Panc1 (cell line): ENCODE measurements at regions not wholly inside any gene's neighbourhood (a gene's known extent, or its start where the extent isn't known, plus 50 kb on each side); places are given as distances from the start of the nearest gene placed in this dataset.

Experiments used
- ATAC-seq: fragments of 200-7000 bp; cut with Tn5 transposase; 2 replicates; pipeline ENCODE4 v1.9.1; 2020; ENCODE audit warnings: mild to moderate bottlenecking, moderate library complexity
- BruUV-seq: library from RNA; stranded (reverse); fragments of 400-500 nt; replicated peaks from 2 replicates; lab custom pipeline; 2021; lab: Mats Ljungman, UMichigan
- CTCF ChIA-PET: fragments of 300-600 bp; sonication (Branson Sonifier 250); formaldehyde crosslinking; loops from one replicate; lab custom pipeline; 2022; ENCODE audit warnings: antibody characterized with exemption; lab: Charles Lee
- POLR2A ChIA-PET: fragments of 300-600 bp; sonication (Branson Sonifier 250); formaldehyde crosslinking; loops from one replicate; lab custom pipeline; 2022; ENCODE audit warnings: antibody characterized with exemption; lab: Charles Lee
- DNase-seq: peaks from one replicate; pipeline ENCODE4 v3.0.0-alpha.2; 2010; ENCODE audit warnings: low read depth, low spot score
- H3K27ac ChIP-seq: 2 replicates; pipeline ENCODE4 v1.5.1; 2011; ENCODE audit warnings: mild to moderate bottlenecking, low read length, inconsistent platforms
- H3K27me3 ChIP-seq: fragments of 200-500 bp; sonication (Bioruptor generic); 2 replicates; pipeline ENCODE4 v1.6.0; 2014; ENCODE audit warnings: low read length, inconsistent platforms; ENCODE audit not compliant: control insufficient read depth, insufficient read depth
- H3K36me3 ChIP-seq: fragments of 200-500 bp; sonication (Bioruptor generic); 2 replicates; pipeline ENCODE4 v1.5.1; 2014; ENCODE audit warnings: inconsistent platforms, mild to moderate bottlenecking, low read length, moderate library complexity; ENCODE audit not compliant: control insufficient read depth, insufficient read depth
- H3K4me1 ChIP-seq: 2 replicates; pipeline ENCODE4 v1.5.1; 2011; ENCODE audit warnings: inconsistent platforms, mild to moderate bottlenecking, low read length, moderate library complexity; ENCODE audit not compliant: control insufficient read depth, insufficient read depth
- H3K4me3 ChIP-seq, 2 experiments: 2 replicates each; pipeline ENCODE4 v1.5.1; 2011 to 2012; ENCODE audit warnings: low read depth in 2 of 2, low read length in 2 of 2, mild to moderate bottlenecking in 2 of 2, inconsistent platforms in 1 of 2, moderate library complexity in 1 of 2
- H3K9me3 ChIP-seq: fragments of 200-500 bp; sonication (Bioruptor generic); 2 replicates; pipeline ENCODE4 v1.5.1; 2014; ENCODE audit warnings: low read depth, mild to moderate bottlenecking, inconsistent platforms, low read length, moderate library complexity; ENCODE audit not compliant: control insufficient read depth, insufficient read depth
- CTCF ChIP-seq: fragments of 450-650 bp; IDR thresholded peaks from 2 replicates; pipeline ENCODE4 v1.5.1; 2017; ENCODE audit warnings: mild to moderate bottlenecking
- POLR2AphosphoS5 ChIP-seq: IDR thresholded peaks from 2 replicates; pipeline ENCODE4 v1.6.1; 2012; ENCODE audit warnings: mild to moderate bottlenecking, low read depth, low read length, moderate library complexity
- SIN3A ChIP-seq: IDR thresholded peaks from 2 replicates; pipeline ENCODE4 v1.6.1; 2012; ENCODE audit warnings: low read depth, mild to moderate bottlenecking, low read length, moderate library complexity, borderline replicate concordance; ENCODE audit not compliant: insufficient read depth
- TCF7L2 ChIP-seq: IDR thresholded peaks from 2 replicates; pipeline ENCODE4 v1.6.1; 2011; ENCODE audit warnings: mild to moderate bottlenecking, low read depth, low read length, inconsistent platforms
- in situ Hi-C: cut with HindIII; loops from 2 replicates; pipeline ENCODE4 v1.10.0; 2016; ENCODE audit warnings: low sequenced_read_pairs, low pct_unique_long_range_greater_than_20kb
- intact Hi-C: fragments of 100-400 bp; cut with micrococcal nuclease; formaldehyde crosslinking; loops from one replicate; pipeline ENCODE4 v1.10.0; 2022; ENCODE audit not compliant: unreplicated experiment
- TF ChIP-seq, protein P1 (sequence below), 2 experiments: IDR thresholded peaks; 2 replicates each; pipeline ENCODE4 v1.6.1; 2011 to 2012; ENCODE audit warnings: low read depth in 2 of 2, control low read depth in 1 of 2, low read length in 1 of 2, mild to moderate bottlenecking in 1 of 2, moderate library complexity in 1 of 2; ENCODE audit not compliant: insufficient read depth in 1 of 2

DNA sequence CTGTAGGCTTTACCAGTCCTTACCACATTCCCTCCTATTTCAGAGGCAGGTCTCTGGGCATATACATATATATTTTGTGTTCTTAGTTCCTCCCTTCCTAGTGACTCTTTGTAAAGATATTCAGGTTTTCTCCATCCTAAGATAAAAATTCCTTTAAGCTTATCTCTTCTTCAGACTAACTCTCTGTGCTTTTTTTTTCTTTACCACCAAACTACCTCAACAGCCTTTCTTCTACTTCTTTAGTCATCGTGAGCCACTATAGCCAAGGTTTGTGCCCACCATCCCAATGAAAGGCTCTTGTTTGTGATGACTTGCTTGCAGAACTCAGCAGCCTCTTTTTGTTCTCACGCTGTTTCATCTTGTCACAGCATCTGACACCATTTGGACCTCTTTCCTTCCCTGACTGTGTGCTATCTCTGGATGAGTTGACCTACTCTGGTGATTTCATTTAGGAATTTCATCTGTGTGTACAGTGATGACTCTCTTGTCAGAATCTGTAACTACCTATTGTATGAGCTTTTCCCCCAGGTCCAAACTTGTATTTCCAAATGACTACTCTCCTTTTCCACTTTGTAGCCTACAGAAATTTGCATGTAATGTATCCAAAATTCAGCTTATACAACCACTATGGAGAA is 59.0 kb upstream of the MACF1 start:
- ATAC-seq (no peak), DNase-seq (no peak)
- intact Hi-C loops (no loop called here), in situ Hi-C loops (no loop called here)
- Histone ChIP-seq H3K27me3 (no peaks in the 10 kb centered on the region), H3K4me3 (no peak overlapping the region), H3K4me1 (peaks cover 56% of the 10 kb centered on the region), H3K36me3 (no peaks in the 10 kb centered on the region), H3K9me3 (no peaks in the 10 kb centered on the region), H3K27ac (peak overlapping the region; percentile 41)
- CTCF ChIA-PET = no interaction called here
- BruUV-seq = no TSS peak
- TF ChIP-seq POLR2AphosphoS5 = no peak
- TF ChIP-seq, protein P1, sequence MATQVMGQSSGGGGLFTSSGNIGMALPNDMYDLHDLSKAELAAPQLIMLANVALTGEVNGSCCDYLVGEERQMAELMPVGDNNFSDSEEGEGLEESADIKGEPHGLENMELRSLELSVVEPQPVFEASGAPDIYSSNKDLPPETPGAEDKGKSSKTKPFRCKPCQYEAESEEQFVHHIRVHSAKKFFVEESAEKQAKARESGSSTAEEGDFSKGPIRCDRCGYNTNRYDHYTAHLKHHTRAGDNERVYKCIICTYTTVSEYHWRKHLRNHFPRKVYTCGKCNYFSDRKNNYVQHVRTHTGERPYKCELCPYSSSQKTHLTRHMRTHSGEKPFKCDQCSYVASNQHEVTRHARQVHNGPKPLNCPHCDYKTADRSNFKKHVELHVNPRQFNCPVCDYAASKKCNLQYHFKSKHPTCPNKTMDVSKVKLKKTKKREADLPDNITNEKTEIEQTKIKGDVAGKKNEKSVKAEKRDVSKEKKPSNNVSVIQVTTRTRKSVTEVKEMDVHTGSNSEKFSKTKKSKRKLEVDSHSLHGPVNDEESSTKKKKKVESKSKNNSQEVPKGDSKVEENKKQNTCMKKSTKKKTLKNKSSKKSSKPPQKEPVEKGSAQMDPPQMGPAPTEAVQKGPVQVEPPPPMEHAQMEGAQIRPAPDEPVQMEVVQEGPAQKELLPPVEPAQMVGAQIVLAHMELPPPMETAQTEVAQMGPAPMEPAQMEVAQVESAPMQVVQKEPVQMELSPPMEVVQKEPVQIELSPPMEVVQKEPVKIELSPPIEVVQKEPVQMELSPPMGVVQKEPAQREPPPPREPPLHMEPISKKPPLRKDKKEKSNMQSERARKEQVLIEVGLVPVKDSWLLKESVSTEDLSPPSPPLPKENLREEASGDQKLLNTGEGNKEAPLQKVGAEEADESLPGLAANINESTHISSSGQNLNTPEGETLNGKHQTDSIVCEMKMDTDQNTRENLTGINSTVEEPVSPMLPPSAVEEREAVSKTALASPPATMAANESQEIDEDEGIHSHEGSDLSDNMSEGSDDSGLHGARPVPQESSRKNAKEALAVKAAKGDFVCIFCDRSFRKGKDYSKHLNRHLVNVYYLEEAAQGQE (IDR thresholded peaks at IDR 0.05; ENCODE audit: insufficient read depth in 1 of 2, low read depth in 2 of 2, low read length in 1 of 2) = no peak
- TF ChIP-seq CTCF = no peak
- TF ChIP-seq TCF7L2 = no peak
- TF ChIP-seq SIN3A = no peak
- POLR2A ChIA-PET = interaction anchor here (0.5 kb wide), 1 partner anchor 32 kb away, joined by 3 read pairs; no protein-coding TSS in a partner anchor

DNA sequence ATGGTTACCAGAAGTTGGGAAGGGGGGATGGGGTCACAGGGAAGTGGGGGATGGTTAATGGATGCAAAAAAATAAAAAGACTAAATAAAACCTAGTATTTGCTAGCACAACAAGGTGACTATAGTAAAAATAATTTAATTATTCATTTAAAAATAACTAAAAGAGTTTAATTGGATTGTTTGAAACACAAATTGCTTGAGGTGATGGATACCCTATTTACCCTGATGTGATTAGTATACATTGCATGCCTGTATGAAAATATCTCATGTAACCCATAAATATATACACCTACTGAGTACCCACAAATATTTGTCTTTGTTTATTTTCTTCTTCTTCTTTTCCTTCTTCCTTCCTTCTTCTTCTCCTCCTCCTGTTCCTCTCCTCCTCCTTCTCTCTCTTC is 57.8 kb upstream of the MACF1 start:
- ATAC-seq (no peak), DNase-seq (no peak)
- in situ Hi-C loops (no loop called here), intact Hi-C loops (no loop called here)
- no peaks in the 10 kb centered on the region for H3K27me3 ChIP-seq
- peaks cover 60% of the 10 kb centered on the region for H3K4me1 ChIP-seq
- no peak overlapping the region for H3K4me3 ChIP-seq
- TF ChIP-seq POLR2AphosphoS5 = no peak
- no peak for TF ChIP-seq TCF7L2
- TF ChIP-seq CTCF = no peak
- TF ChIP-seq SIN3A = no peak
- TF ChIP-seq, protein P1 (IDR thresholded peaks at IDR 0.05; ENCODE audit: insufficient read depth in 1 of 2, low read depth in 2 of 2, low read length in 1 of 2) = no peak
- no peaks in the 10 kb centered on the region for H3K9me3 ChIP-seq
- ChIA-PET POLR2A (no interaction called here), CTCF (no interaction called here)
- H3K27ac ChIP-seq = no peak overlapping the region
- no peaks in the 10 kb centered on the region for H3K36me3 ChIP-seq
- BruUV-seq = no TSS peak
